A549 (cell line): ENCODE measurements at regions not wholly inside any gene's neighbourhood (a gene's known extent, or its start where the extent isn't known, plus 50 kb on each side); places are given as distances from the start of the nearest gene placed in this dataset.

ENCODE experiments used
- ATAC-seq, 2 experiments: fragments of 200-7000 bp in 1 of 2; fragments of >200 bp in 1 of 2; cut with Nextera tagmentation in 1 of 2; cut with Tn5 transposase in 1 of 2; 3 replicates each; pipeline versions ENCODE4 v1.8.0 to v1.9.1; 2018 to 2020; ENCODE audit warnings: mild to moderate bottlenecking in 1 of 2, moderate library complexity in 1 of 2
- CTCF ChIA-PET: fragments of 300-600 bp; sonication (Branson Sonifier 250); formaldehyde crosslinking; extraction: SDS; loops from one replicate; lab custom pipeline; 2021; ENCODE audit warnings: antibody characterized with exemption, inconsistent platforms; lab: Yijun Ruan, JAX
- POLR2A ChIA-PET: fragments of 350-600 bp; formaldehyde crosslinking; extraction: SDS; loops from one replicate; lab custom pipeline; 2021; ENCODE audit warnings: antibody characterized with exemption, inconsistent platforms; lab: Yijun Ruan, JAX
- DNase-seq, 2 experiments: peaks; one replicate each; pipeline versions ENCODE4 v3.0.0 to v3.0.0-alpha.2; 2011 to 2016; ENCODE audit warnings: low read depth in 1 of 2, low spot score in 1 of 2
- FAIRE-seq: peaks from 2 replicates; lab custom pipeline; 2011; peaks lifted over from hg19 to GRCh38; lab: Jason Lieb, UNC
- H3K27ac ChIP-seq, 2 experiments: fragments of >200 bp; sonication (Bioruptor Twin); formaldehyde crosslinking; 3 replicates each; pipeline ENCODE4 v1.5.1; 2016 to 2017
- H3K4me1 ChIP-seq: fragments of >200 bp; sonication (Bioruptor Twin); formaldehyde crosslinking; 3 replicates; pipeline ENCODE4 v1.6.1; 2016
- H3K4me2 ChIP-seq: fragments of >200 bp; sonication (Bioruptor Twin); formaldehyde crosslinking; 3 replicates; pipeline ENCODE4 v1.6.1; 2016
- H3K4me3 ChIP-seq: fragments of >200 bp; sonication (Bioruptor Twin); formaldehyde crosslinking; 3 replicates; pipeline ENCODE4 v1.5.1; 2016
- H3K9me3 ChIP-seq: fragments of >200 bp; sonication (Bioruptor Twin); formaldehyde crosslinking; 3 replicates; pipeline ENCODE4 v1.6.1; 2016
- CBX8 ChIP-seq: fragments of 200-600 bp; sonication (generic); IDR thresholded peaks from 2 replicates; pipeline ENCODE4 v1.6.1; 2016
- CEBPB ChIP-seq, 2 experiments: fragments of >200 bp in 1 of 2; sonication (Bioruptor Twin) in 1 of 2; formaldehyde crosslinking in 1 of 2; IDR thresholded peaks; 2 replicates each; pipeline ENCODE4 v1.6.1; 2012 to 2016
- CHD2 ChIP-seq: fragments of 150-350 bp; IDR thresholded peaks from 2 replicates; pipeline ENCODE4 v1.6.1; 2014; ENCODE audit warnings: low read length; ENCODE audit not compliant: partially characterized antibody
- CTCF ChIP-seq: fragments of >200 bp; sonication (Bioruptor Twin); formaldehyde crosslinking; IDR thresholded peaks from 3 replicates; pipeline ENCODE4 v1.5.1; 2016
- ELK1 ChIP-seq: fragments of 150-350 bp; IDR thresholded peaks from 2 replicates; pipeline ENCODE4 v1.6.1; 2014; ENCODE audit warnings: low read depth, mild to moderate bottlenecking, low read length
- EP300 ChIP-seq, 2 experiments: fragments of >200 bp; sonication (Bioruptor Twin); formaldehyde crosslinking; IDR thresholded peaks; 2 replicates in 1 of 2; 3 replicates in 1 of 2; pipeline ENCODE4 v1.6.1; 2016 to 2017
- FOXS1 ChIP-seq: fragments of 250-450 bp; sonication (Bioruptor Pico); IDR thresholded peaks from 2 replicates; pipeline ENCODE4 v1.5.0; 2020; ENCODE audit warnings: mild to moderate bottlenecking, moderate library complexity
- HDAC2 ChIP-seq: fragments of 200-600 bp; sonication (generic); IDR thresholded peaks from 2 replicates; pipeline ENCODE4 v1.6.1; 2016
- HMGXB4 ChIP-seq: fragments of 250-450 bp; sonication (Bioruptor Pico); IDR thresholded peaks from 2 replicates; pipeline ENCODE4 v1.5.0; 2021; ENCODE audit warnings: mild to moderate bottlenecking, moderate library complexity, borderline replicate concordance
- JUNB ChIP-seq: fragments of >200 bp; sonication (Bioruptor Twin); formaldehyde crosslinking; IDR thresholded peaks from 2 replicates; pipeline ENCODE4 v1.6.1; 2016
- MAX ChIP-seq: IDR thresholded peaks from 2 replicates; pipeline ENCODE4 v1.6.1; 2012
- NPAS2 ChIP-seq: fragments of 250-450 bp; sonication (Bioruptor Pico); IDR thresholded peaks from 2 replicates; pipeline ENCODE4 v1.8.0; 2022; ENCODE audit warnings: mild to moderate bottlenecking, moderate library complexity, borderline replicate concordance
- PHF8 ChIP-seq: fragments of 200-600 bp; sonication (generic); IDR thresholded peaks from 2 replicates; pipeline ENCODE4 v1.6.1; 2016; ENCODE audit warnings: low read depth, mild to moderate bottlenecking, antibody characterized with exemption, moderate library complexity, borderline replicate concordance
- POLR2A ChIP-seq: IDR thresholded peaks from 2 replicates; pipeline ENCODE4 v1.6.1; 2012; ENCODE audit warnings: mild to moderate bottlenecking, low read length
- REST ChIP-seq: fragments of 200-600 bp; sonication (generic); IDR thresholded peaks from 2 replicates; pipeline ENCODE4 v1.6.1; 2016; ENCODE audit warnings: antibody characterized with exemption, mild to moderate bottlenecking, moderate library complexity
- RFX5 ChIP-seq: fragments of 450-650 bp; IDR thresholded peaks from 2 replicates; pipeline ENCODE4 v1.7.1; 2014; ENCODE audit warnings: antibody characterized with exemption, mild to moderate bottlenecking, moderate library complexity
- RNF2 ChIP-seq: fragments of 200-600 bp; sonication (generic); IDR thresholded peaks from 2 replicates; pipeline ENCODE4 v1.6.1; 2016; ENCODE audit warnings: low read depth, mild to moderate bottlenecking, antibody characterized with exemption, moderate library complexity, borderline replicate concordance
- SMC3 ChIP-seq: fragments of >200 bp; sonication (Bioruptor Twin); formaldehyde crosslinking; IDR thresholded peaks from 3 replicates; pipeline ENCODE4 v1.6.1; 2018; ENCODE audit warnings: inconsistent platforms
- ZNF302 ChIP-seq: fragments of 250-450 bp; sonication (Bioruptor Pico); IDR thresholded peaks from 2 replicates; pipeline ENCODE4 v1.9.0; 2021; ENCODE audit warnings: inconsistent platforms, mild to moderate bottlenecking, moderate library complexity
- ZSCAN20 ChIP-seq: fragments of 250-450 bp; sonication (Bioruptor Pico); IDR thresholded peaks from 2 replicates; pipeline ENCODE4 v1.8.0; 2022; ENCODE audit warnings: mild to moderate bottlenecking, moderate library complexity
- WGBS: methylation state at CpG from one replicate; pipeline ENCODE4 v1.1.6; 2017; ENCODE audit errors: missing lambda C conversion rate; 5-methylcytosine and 5-hydroxymethylcytosine counted together

- ChIA-PET POLR2A (no interaction called here), CTCF (no interaction called here)
- no peak for ATAC-seq
- WGBS = 26% methylated on average over 9 of the region's 9 CpGs
- Histone ChIP-seq H3K4me1 (no peaks in the 10 kb centered on the region), H3K9me3 (no peaks in the 10 kb centered on the region), H3K4me3 (no peak overlapping the region), H3K27ac (no peak overlapping the region), H3K4me2 (no peak overlapping the region)
- peak in 1 of 2 experiments; percentile 33 for DNase-seq
- no peak for FAIRE-seq
- no peak for TF ChIP-seq SMC3
- no peak for TF ChIP-seq FOXS1 (CRISPR knock-in tag)
- no peak for TF ChIP-seq ZNF302
- no peak for TF ChIP-seq ELK1
- no peak for TF ChIP-seq RFX5
- no peak for TF ChIP-seq JUNB
- no peak for TF ChIP-seq NPAS2 (CRISPR knock-in tag)
These were observed 88.4 kb upstream of the SHOX start for GRCh38 chrX:542179-542578.

GRCh38 chrX:545452-545885 is 85.1 kb upstream of the SHOX start:
- H3K9me3 ChIP-seq = no peaks in the 10 kb centered on the region
- TF ChIP-seq ZSCAN20 (CRISPR knock-in tag) (no peak), MAX (no peak), CHD2 (no peak), EP300 (IDR thresholded peaks at IDR 0.05) (no peak), CBX8 (no peak), PHF8 (no peak), CTCF (no peak), CEBPB (IDR thresholded peaks at IDR 0.05) (no peak), REST (no peak), HDAC2 (no peak), POLR2A (no peak), RNF2 (no peak), HMGXB4 (CRISPR knock-in tag) (no peak)
- TF ChIP-seq, all 56 proteins: peak for 0
- FAIRE-seq (no peak), DNase-seq (no peak), ATAC-seq (peak in 1 of 2 experiments; percentile 26; a peak in 1 of 6 replicates)
- POLR2A ChIA-PET = no interaction called here
- WGBS = 44% methylated on average over 19 of the region's 19 CpGs
- no peaks in the 10 kb centered on the region for H3K4me1 ChIP-seq
- CTCF ChIA-PET = no interaction called here
- no peak overlapping the region for H3K4me2 ChIP-seq
- H3K27ac ChIP-seq = no peak overlapping the region
- H3K4me3 ChIP-seq = no peak overlapping the region
